AG10803 (cell line): ENCODE measurements at regions not wholly inside any gene's neighbourhood (a gene's known extent, or its start where the extent isn't known, plus 50 kb on each side); places are given as distances from the start of the nearest gene placed in this dataset.

ENCODE experiments used
- DNase-seq: peaks from one replicate; pipeline ENCODE4 v3.0.0; 2010; ENCODE audit warnings: low read depth
- H3K4me3 ChIP-seq: 2 replicates; pipeline ENCODE4 v1.5.1; 2011; ENCODE audit warnings: mild to moderate bottlenecking, low read length, control low read depth
- TF ChIP-seq, protein P1 (sequence below): conservative IDR thresholded peaks from 2 replicates; pipeline ENCODE4 v1.5.1; 2011; ENCODE audit warnings: mild to moderate bottlenecking, low read length, control low read depth, inconsistent platforms

DNA sequence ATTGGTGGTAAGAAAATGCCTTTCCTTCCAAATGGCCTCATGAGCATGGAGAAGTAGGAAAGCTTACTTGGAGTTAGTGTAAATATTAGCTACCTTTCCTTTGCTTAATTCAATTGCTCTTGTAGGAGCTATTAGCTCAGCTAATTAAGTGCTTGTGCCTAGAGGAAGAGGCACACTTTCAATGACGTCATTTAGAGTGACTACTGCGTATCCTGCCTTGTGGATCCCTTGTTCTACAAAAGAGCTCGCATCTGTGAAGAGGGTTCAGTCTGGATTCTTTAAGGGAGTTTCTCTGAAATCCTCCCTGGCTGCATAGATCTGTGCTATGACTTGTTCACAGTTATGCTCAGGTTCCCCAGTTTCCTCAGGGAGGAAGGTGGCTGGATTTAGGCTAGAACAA lies 122.5 kb upstream of the SPHKAP start:
- H3K4me3 ChIP-seq: no peak overlapping the region
- TF ChIP-seq, protein P1, sequence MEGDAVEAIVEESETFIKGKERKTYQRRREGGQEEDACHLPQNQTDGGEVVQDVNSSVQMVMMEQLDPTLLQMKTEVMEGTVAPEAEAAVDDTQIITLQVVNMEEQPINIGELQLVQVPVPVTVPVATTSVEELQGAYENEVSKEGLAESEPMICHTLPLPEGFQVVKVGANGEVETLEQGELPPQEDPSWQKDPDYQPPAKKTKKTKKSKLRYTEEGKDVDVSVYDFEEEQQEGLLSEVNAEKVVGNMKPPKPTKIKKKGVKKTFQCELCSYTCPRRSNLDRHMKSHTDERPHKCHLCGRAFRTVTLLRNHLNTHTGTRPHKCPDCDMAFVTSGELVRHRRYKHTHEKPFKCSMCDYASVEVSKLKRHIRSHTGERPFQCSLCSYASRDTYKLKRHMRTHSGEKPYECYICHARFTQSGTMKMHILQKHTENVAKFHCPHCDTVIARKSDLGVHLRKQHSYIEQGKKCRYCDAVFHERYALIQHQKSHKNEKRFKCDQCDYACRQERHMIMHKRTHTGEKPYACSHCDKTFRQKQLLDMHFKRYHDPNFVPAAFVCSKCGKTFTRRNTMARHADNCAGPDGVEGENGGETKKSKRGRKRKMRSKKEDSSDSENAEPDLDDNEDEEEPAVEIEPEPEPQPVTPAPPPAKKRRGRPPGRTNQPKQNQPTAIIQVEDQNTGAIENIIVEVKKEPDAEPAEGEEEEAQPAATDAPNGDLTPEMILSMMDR: no peak
- DNase-seq: no peak

DNA sequence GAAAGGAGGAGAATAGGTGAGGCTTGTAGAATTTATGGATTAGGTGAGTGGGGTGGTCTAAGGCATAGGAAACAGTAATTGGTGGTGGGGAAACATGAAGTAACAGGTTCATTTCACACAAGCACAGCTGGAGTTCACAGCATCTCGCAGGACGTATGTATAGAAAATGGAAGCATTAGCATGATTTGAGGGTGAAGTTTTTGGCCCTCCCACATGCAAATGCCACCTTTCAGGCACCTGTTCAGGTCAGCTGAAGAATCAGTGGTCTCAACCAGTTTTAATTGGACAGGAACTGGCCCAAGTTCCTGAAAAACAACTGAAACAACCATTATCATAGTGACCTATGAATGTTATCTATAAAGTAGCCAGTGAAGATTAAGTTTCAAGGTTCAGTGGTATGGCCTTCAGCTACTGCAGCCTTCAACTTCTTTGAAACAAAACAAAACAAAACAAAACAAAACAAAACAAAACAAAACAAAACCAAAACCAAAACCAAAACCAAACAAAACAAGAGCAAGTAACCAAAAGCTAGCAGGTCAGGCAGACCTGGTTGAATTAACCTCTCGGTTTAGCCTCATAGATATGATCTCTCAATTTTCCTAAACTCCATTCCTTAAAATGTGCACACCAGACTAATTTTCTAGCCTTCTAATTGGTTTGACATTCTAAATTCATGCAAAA lies 102.1 kb upstream of the SPHKAP start:
- no peak overlapping the region for H3K4me3 ChIP-seq
- no peak for DNase-seq
- TF ChIP-seq, protein P1: no peak

DNA sequence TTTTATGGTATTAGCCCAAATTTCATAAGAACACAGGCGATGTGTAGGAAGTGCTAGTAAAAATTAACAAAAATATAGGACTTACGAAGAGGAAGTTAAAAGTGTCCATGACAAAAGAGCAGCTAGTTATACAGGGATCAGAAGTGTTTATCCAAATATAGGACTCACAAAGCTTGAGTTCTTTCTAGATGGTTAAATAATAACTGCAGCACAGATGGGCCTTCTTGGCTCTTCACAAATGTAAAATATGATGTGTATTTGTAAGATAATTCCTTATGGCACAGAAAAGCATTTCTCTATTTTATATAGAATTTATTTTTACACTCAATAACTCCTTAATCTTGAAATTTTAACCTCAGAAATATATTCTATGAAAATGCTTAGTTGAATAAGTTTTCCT lies 100.9 kb upstream of the SPHKAP start:
- TF ChIP-seq, protein P1: no peak
- H3K4me3 ChIP-seq: no peak overlapping the region
- DNase-seq: no peak

DNA sequence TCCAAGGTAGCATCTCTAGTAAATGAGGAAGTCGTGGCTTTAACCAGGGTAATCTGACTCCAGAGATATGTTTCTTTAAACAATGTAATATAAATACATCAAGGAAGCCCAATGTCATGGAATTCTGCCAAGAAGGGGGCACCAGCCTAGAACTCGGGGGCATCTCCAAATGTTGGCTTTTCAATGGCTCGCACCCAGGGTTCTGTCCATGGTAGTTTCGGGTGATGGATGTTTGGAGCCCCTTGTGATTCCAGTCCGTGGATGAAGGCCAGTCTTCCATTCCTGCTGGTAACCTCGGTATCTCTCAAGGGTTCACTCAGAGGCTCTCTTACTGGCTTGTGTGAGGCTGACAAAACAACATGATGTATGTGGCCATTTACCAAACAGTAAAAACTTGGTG lies 91.7 kb upstream of the SPHKAP start:
- TF ChIP-seq, protein P1: no peak
- no peak overlapping the region for H3K4me3 ChIP-seq
- no peak for DNase-seq

DNA sequence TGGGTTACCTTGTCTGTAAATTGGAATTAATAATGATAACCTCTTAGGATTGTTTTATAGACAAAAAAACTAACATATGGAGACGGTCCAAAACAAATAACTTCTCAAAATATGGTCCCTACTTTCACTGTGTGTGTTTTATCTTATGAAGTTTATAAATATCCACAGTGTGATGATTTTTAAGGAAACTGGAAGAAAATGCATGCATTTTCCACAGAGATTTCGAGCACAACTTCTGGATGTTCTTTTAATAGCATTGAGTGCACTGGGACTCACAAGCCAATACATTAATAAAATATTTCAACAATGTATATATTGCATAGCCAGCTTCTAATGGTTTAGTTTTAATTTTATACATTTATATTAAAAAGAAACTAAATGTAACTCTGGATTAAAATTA lies 87.9 kb upstream of the SPHKAP start:
- TF ChIP-seq, protein P1: no peak
- no peak overlapping the region for H3K4me3 ChIP-seq
- DNase-seq: no peak

DNA sequence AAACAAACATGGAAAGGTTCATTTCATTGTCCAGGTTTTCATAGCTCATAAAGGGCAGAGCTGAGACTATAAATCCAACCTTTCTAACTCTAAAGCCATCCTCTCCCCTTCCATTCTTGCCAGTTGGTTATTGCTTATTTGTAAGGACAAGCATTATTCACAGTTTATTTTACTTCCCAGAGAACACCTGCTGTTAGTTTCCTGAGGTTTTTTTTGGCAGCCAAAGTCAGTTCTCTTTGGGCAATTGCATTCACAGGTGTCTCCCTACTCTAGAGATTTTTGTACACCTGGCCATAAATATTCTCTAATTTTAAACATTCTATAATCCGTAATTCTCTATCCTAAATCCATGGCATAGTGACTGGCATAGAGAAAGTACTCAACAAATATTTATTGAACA lies 87.3 kb upstream of the SPHKAP start:
- H3K4me3 ChIP-seq: no peak overlapping the region
- TF ChIP-seq, protein P1: no peak
- no peak for DNase-seq

DNA sequence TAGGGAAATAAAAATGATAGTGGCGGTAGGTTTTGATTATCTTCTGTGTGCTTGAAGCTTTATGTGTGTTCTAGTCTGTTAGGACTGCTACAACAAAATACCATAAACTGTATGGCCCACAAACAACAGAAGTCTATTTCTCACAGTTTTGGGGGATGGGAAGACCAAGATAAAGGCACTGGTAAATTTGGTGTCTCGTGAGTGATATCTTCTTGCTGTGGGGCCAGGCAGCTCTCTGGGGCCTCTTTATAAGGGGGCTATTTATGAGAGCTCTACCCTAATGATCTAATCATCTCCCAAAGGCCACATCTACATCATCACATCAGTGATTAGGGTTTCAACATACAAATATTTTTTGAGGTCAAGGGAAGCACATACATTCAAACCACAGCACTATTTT lies 86.8 kb upstream of the SPHKAP start:
- no peak overlapping the region for H3K4me3 ChIP-seq
- TF ChIP-seq, protein P1: no peak
- DNase-seq: no peak
